Neural cell (in vitro differentiated cells): ENCODE measurements at regions not wholly inside any gene's neighbourhood (a gene's known extent, or its start where the extent isn't known, plus 50 kb on each side); places are given as distances from the start of the nearest gene placed in this dataset.

Source experiments
- H2AFZ ChIP-seq: fragments of 200-600, 300-800 bp; sonication (generic), shearing (Covaris generic); 2 replicates; pipeline ENCODE4 v1.6.0; 2014; ENCODE audit warnings: low read depth, mild to moderate bottlenecking, antibody characterized with exemption, low read length, moderate library complexity
- H3F3A ChIP-seq: fragments of 200-600 bp; shearing (Covaris generic); 2 replicates; pipeline ENCODE4 v1.6.1; 2016; ENCODE audit warnings: mild to moderate bottlenecking, moderate library complexity, mixed read lengths, antibody characterized with exemption, low read length; ENCODE audit not compliant: insufficient read depth, poor library complexity, severe bottlenecking
- H3K27ac ChIP-seq: fragments of 200-600, 300-800 bp; sonication (generic), shearing (Covaris generic); 2 replicates; pipeline ENCODE4 v1.5.1; 2014; ENCODE audit warnings: mild to moderate bottlenecking, low read length, moderate library complexity
- H3K27me3 ChIP-seq: fragments of 300-800, 200-600 bp; sonication (generic), shearing (Covaris generic); 2 replicates; pipeline ENCODE4 v1.6.0; 2014; ENCODE audit warnings: mild to moderate bottlenecking, low read depth, low read length, moderate library complexity; ENCODE audit not compliant: insufficient read depth
- H3K36me3 ChIP-seq: fragments of 300-800, 200-600 bp; sonication (generic), shearing (Covaris generic); 2 replicates; pipeline ENCODE4 v1.5.1; 2014; ENCODE audit warnings: mild to moderate bottlenecking, antibody characterized with exemption, low read length, moderate library complexity; ENCODE audit not compliant: insufficient read depth
- H3K4me2 ChIP-seq: fragments of 300-800, 200-600 bp; sonication (generic), shearing (Covaris generic); 2 replicates; pipeline ENCODE4 v1.6.0; 2014; ENCODE audit warnings: mild to moderate bottlenecking, low read length
- H3K4me3 ChIP-seq: fragments of 300-800, 200-600 bp; sonication (generic), shearing (Covaris generic); 2 replicates; pipeline ENCODE4 v1.5.1; 2014; ENCODE audit warnings: mild to moderate bottlenecking, low read length, moderate library complexity
- H3K79me2 ChIP-seq: fragments of 200-600 bp; shearing (Covaris generic); replicated peaks from 2 replicates; pipeline ENCODE4 v1.6.0; 2014; ENCODE audit warnings: mild to moderate bottlenecking, low read length, moderate library complexity; ENCODE audit not compliant: insufficient read depth
- H3K9ac ChIP-seq: fragments of 300-800, 200-600 bp; sonication (generic), shearing (Covaris generic); 2 replicates; pipeline ENCODE4 v1.6.1; 2016; ENCODE audit warnings: mild to moderate bottlenecking, low read length, mixed read lengths
- H3K9me2 ChIP-seq: fragments of 200-600 bp; shearing (Covaris generic); 2 replicates; pipeline ENCODE4 v1.6.1; 2016; ENCODE audit warnings: mild to moderate bottlenecking, low read length, mixed read lengths; ENCODE audit not compliant: insufficient read depth
- H3K9me3 ChIP-seq: fragments of 200-600, 300-800 bp; sonication (generic), shearing (Covaris generic); 2 replicates; pipeline ENCODE4 v1.6.1; 2016; ENCODE audit warnings: mild to moderate bottlenecking, mixed run types, low read length, moderate library complexity, mixed read lengths
- H4K20me1 ChIP-seq: fragments of 200-600 bp; shearing (Covaris generic); 2 replicates; pipeline ENCODE4 v1.6.1; 2016; ENCODE audit warnings: mild to moderate bottlenecking, mixed run types; ENCODE audit not compliant: insufficient read depth
- CTCF ChIP-seq: fragments of 450-650 bp; IDR thresholded peaks from 2 replicates; pipeline ENCODE4 v1.5.1; 2014; ENCODE audit warnings: antibody characterized with exemption, mild to moderate bottlenecking, moderate library complexity; ENCODE audit not compliant: poor library complexity, severe bottlenecking
- EZH2 ChIP-seq: fragments of 200-600, 300-800 bp; shearing (Covaris generic), sonication (generic); IDR thresholded peaks from 2 replicates; pipeline ENCODE4 v1.6.1; 2014; ENCODE audit warnings: antibody characterized with exemption, low read length, borderline replicate concordance, mild to moderate bottlenecking; ENCODE audit not compliant: insufficient read depth, poor library complexity, severe bottlenecking
- MXI1 ChIP-seq: fragments of 450-650 bp; conservative IDR thresholded peaks from 2 replicates; pipeline ENCODE4 v1.6.1; 2014; ENCODE audit warnings: antibody characterized with exemption, mild to moderate bottlenecking; ENCODE audit not compliant: poor library complexity, severe bottlenecking
- POLR2AphosphoS5 ChIP-seq: IDR thresholded peaks from 2 replicates; pipeline ENCODE4 v1.6.1; 2012
- RAD21 ChIP-seq: fragments of 450-650 bp; conservative IDR thresholded peaks from 2 replicates; pipeline ENCODE4 v1.6.1; 2014; ENCODE audit warnings: antibody characterized with exemption, mild to moderate bottlenecking, moderate library complexity
- SMC3 ChIP-seq: fragments of 450-650 bp; conservative IDR thresholded peaks from 2 replicates; pipeline ENCODE4 v1.6.1; 2014; ENCODE audit warnings: antibody characterized with exemption, mild to moderate bottlenecking, moderate library complexity; ENCODE audit not compliant: poor library complexity
- TAF1 ChIP-seq: IDR thresholded peaks from 2 replicates; pipeline ENCODE4 v1.6.1; 2012; ENCODE audit warnings: low read depth
- TF ChIP-seq, protein P1 (sequence below): IDR thresholded peaks from 2 replicates; pipeline ENCODE4 v1.6.1; 2012; ENCODE audit warnings: borderline replicate concordance

DNA sequence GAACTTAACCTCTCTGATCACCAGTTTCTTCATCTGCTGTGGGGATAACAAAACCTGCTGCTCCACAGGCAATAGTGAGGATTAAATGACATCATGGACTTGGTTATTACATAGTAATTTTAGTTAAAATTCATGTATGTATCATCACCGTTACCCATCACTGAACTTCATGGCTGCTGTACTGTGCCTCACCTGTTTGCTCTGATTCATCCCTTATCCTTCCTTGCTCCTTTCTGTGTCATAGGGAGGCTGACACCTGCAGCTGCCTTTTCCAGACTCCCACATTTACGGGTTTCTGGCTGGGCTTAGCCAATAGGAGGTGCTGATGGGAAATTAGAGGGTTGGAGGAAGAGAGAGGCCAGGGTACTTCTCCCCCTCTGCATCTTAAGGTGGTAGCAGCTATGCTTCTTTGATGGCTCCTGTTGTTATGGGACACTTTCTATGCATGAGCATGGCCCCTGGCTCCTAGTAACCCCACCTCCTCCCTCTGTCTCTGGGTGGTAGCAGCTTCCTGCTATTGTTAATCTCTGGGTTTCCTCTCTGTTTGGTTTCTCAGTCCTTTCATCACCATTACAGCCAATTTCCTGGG lies 332.1 kb downstream of the DHX35 start:
- Histone ChIP-seq H4K20me1 (no peaks in the 10 kb centered on the region), H3K27ac (no peak overlapping the region), H3K9ac (no peak overlapping the region), H3K4me2 (no peak overlapping the region), H2AFZ (no peak overlapping the region), H3K36me3 (no peaks in the 10 kb centered on the region), H3F3A (no peaks in the 10 kb centered on the region), H3K4me3 (no peak overlapping the region), H3K79me2 (no peaks in the 10 kb centered on the region), H3K27me3 (no peaks in the 10 kb centered on the region), H3K9me2 (no peaks in the 10 kb centered on the region), H3K9me3 (no peaks in the 10 kb centered on the region)
- TF ChIP-seq RAD21 (no peak), CTCF (no peak), EZH2 (no peak), POLR2AphosphoS5 (no peak), SMC3 (no peak), TAF1 (no peak), MXI1 (no peak)
- TF ChIP-seq, protein P1, sequence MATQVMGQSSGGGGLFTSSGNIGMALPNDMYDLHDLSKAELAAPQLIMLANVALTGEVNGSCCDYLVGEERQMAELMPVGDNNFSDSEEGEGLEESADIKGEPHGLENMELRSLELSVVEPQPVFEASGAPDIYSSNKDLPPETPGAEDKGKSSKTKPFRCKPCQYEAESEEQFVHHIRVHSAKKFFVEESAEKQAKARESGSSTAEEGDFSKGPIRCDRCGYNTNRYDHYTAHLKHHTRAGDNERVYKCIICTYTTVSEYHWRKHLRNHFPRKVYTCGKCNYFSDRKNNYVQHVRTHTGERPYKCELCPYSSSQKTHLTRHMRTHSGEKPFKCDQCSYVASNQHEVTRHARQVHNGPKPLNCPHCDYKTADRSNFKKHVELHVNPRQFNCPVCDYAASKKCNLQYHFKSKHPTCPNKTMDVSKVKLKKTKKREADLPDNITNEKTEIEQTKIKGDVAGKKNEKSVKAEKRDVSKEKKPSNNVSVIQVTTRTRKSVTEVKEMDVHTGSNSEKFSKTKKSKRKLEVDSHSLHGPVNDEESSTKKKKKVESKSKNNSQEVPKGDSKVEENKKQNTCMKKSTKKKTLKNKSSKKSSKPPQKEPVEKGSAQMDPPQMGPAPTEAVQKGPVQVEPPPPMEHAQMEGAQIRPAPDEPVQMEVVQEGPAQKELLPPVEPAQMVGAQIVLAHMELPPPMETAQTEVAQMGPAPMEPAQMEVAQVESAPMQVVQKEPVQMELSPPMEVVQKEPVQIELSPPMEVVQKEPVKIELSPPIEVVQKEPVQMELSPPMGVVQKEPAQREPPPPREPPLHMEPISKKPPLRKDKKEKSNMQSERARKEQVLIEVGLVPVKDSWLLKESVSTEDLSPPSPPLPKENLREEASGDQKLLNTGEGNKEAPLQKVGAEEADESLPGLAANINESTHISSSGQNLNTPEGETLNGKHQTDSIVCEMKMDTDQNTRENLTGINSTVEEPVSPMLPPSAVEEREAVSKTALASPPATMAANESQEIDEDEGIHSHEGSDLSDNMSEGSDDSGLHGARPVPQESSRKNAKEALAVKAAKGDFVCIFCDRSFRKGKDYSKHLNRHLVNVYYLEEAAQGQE, result no peak

GRCh38 chr20:39292193-39292736 lies 330.1 kb downstream of the DHX35 start:
- Histone ChIP-seq H3K79me2 (no peaks in the 10 kb centered on the region), H3K27ac (no peak overlapping the region), H3K27me3 (no peaks in the 10 kb centered on the region), H3K9me3 (peaks cover 3% of the 10 kb centered on the region), H3K4me3 (no peak overlapping the region), H3K9me2 (no peaks in the 10 kb centered on the region), H2AFZ (no peak overlapping the region), H3K9ac (no peak overlapping the region), H4K20me1 (no peaks in the 10 kb centered on the region), H3F3A (no peaks in the 10 kb centered on the region), H3K4me2 (no peak overlapping the region), H3K36me3 (no peaks in the 10 kb centered on the region)
- TF ChIP-seq, protein P1, result no peak
- TF ChIP-seq RAD21, result no peak
